ENCODE measurements at regions not wholly inside any gene's neighbourhood (a gene's known extent, or its start where the extent isn't known, plus 50 kb on each side); places are given as distances from the start of the nearest gene placed in this dataset.

- H3K27me3 ChIP-seq (replicated peaks; ENCODE audit: insufficient read depth, low read length) = no peaks in the 10 kb centered on the region
- H3K4me2 ChIP-seq (ENCODE audit: low read depth, low read length) = no peak overlapping the region
- H3K4me3 ChIP-seq (ENCODE audit: low read length) = no peak overlapping the region
- H3K4me1 ChIP-seq (ENCODE audit: low read length) = peaks cover 12% of the 10 kb centered on the region
- H3K27ac ChIP-seq (ENCODE audit: low read length) = no peak overlapping the region
- no peaks in the 10 kb centered on the region for H3K9me2 ChIP-seq (replicated peaks; ENCODE audit: insufficient read depth, low read length)
- no peaks in the 10 kb centered on the region for H4K20me1 ChIP-seq (ENCODE audit: insufficient read depth, low read length)
- H3K36me3 ChIP-seq (replicated peaks; ENCODE audit: insufficient read depth, low read length) = no peaks in the 10 kb centered on the region
- no peaks in the 10 kb centered on the region for H3K9me3 ChIP-seq (replicated peaks; ENCODE audit: insufficient read depth, low read length)
- H3K9ac ChIP-seq (ENCODE audit: low read length) = no peak overlapping the region
- H2AFZ ChIP-seq (ENCODE audit: low read length) = no peak overlapping the region
- H3K79me2 ChIP-seq (ENCODE audit: low read length) = no peaks in the 10 kb centered on the region
- DNase-seq = no peak
- H3F3A ChIP-seq (ENCODE audit: insufficient read depth, low read length) = no peaks in the 10 kb centered on the region
- no peak for TF ChIP-seq EZH2 (optimal IDR thresholded peaks at IDR 0.05; ENCODE audit: low read depth, low read length)
- no peak for TF ChIP-seq CTCF (IDR thresholded peaks at IDR 0.05; ENCODE audit: low read length)
- TF ChIP-seq EZH2phosphoT487 (IDR thresholded peaks at IDR 0.05; ENCODE audit: low read length) = no peak
Measured at GRCh38 chr13:76000131-76000530, 364.0 kb downstream of the LMO7 start.

GRCh38 chr13:75996582-75996981 is 360.5 kb downstream of the LMO7 start:
- Histone ChIP-seq H3K27me3 (replicated peaks; ENCODE audit: insufficient read depth, low read length) (no peaks in the 10 kb centered on the region), H3K9me2 (replicated peaks; ENCODE audit: insufficient read depth, low read length) (no peaks in the 10 kb centered on the region), H3K4me1 (ENCODE audit: low read length) (peaks cover 12% of the 10 kb centered on the region), H3K4me3 (ENCODE audit: low read length) (no peak overlapping the region), H3K9ac (ENCODE audit: low read length) (no peak overlapping the region), H3F3A (ENCODE audit: insufficient read depth, low read length) (no peaks in the 10 kb centered on the region), H3K27ac (ENCODE audit: low read length) (no peak overlapping the region), H3K36me3 (replicated peaks; ENCODE audit: insufficient read depth, low read length) (no peaks in the 10 kb centered on the region), H2AFZ (ENCODE audit: low read length) (no peak overlapping the region), H3K79me2 (ENCODE audit: low read length) (no peaks in the 10 kb centered on the region), H3K9me3 (replicated peaks; ENCODE audit: insufficient read depth, low read length) (no peaks in the 10 kb centered on the region), H3K4me2 (ENCODE audit: low read depth, low read length) (no peak overlapping the region), H4K20me1 (ENCODE audit: insufficient read depth, low read length) (no peaks in the 10 kb centered on the region)
- no peak for DNase-seq
- TF ChIP-seq EZH2 (optimal IDR thresholded peaks at IDR 0.05; ENCODE audit: low read depth, low read length) (no peak), EZH2phosphoT487 (IDR thresholded peaks at IDR 0.05; ENCODE audit: low read length) (no peak), CTCF (IDR thresholded peaks at IDR 0.05; ENCODE audit: low read length) (no peak)

- no peak overlapping the region for H3K4me3 ChIP-seq (ENCODE audit: low read length)
- H2AFZ ChIP-seq (ENCODE audit: low read length) = no peak overlapping the region
- H3K27me3 ChIP-seq (replicated peaks; ENCODE audit: insufficient read depth, low read length) = no peaks in the 10 kb centered on the region
- H3K4me1 ChIP-seq (ENCODE audit: low read length) = peaks cover 12% of the 10 kb centered on the region
- no peaks in the 10 kb centered on the region for H3K36me3 ChIP-seq (replicated peaks; ENCODE audit: insufficient read depth, low read length)
- H3K4me2 ChIP-seq (ENCODE audit: low read depth, low read length) = no peak overlapping the region
- no peaks in the 10 kb centered on the region for H3K79me2 ChIP-seq (ENCODE audit: low read length)
- TF ChIP-seq EZH2 (optimal IDR thresholded peaks at IDR 0.05; ENCODE audit: low read depth, low read length) = no peak
- TF ChIP-seq EZH2phosphoT487 (IDR thresholded peaks at IDR 0.05; ENCODE audit: low read length) = no peak
- TF ChIP-seq CTCF (IDR thresholded peaks at IDR 0.05; ENCODE audit: low read length) = no peak
- H3K9ac ChIP-seq (ENCODE audit: low read length) = no peak overlapping the region
- no peak for DNase-seq
- no peaks in the 10 kb centered on the region for H3K9me2 ChIP-seq (replicated peaks; ENCODE audit: insufficient read depth, low read length)
- H4K20me1 ChIP-seq (ENCODE audit: insufficient read depth, low read length) = no peaks in the 10 kb centered on the region
- no peaks in the 10 kb centered on the region for H3F3A ChIP-seq (ENCODE audit: insufficient read depth, low read length)
- no peak overlapping the region for H3K27ac ChIP-seq (ENCODE audit: low read length)
- H3K9me3 ChIP-seq (replicated peaks; ENCODE audit: insufficient read depth, low read length) = no peaks in the 10 kb centered on the region
Measured at GRCh38 chr13:75995966-75996365, 359.8 kb downstream of the LMO7 start.

All from MM.1S (cell line).